ENCODE measurements at regions not wholly inside any gene's neighbourhood (a gene's known extent, or its start where the extent isn't known, plus 50 kb on each side); places are given as distances from the start of the nearest gene placed in this dataset.

GRCh38 chr3:68288085-68288484 lies 633.7 kb upstream of the SUCLG2 start:
- no peak for TF ChIP-seq CTCF (IDR thresholded peaks at IDR 0.05; ENCODE audit: low read depth, low read length, poor library complexity, severe bottlenecking)
- no peak for TF ChIP-seq EZH2phosphoT487 (IDR thresholded peaks at IDR 0.05; ENCODE audit: borderline replicate concordance, low read length)
